ENCODE measurements at regions not wholly inside any gene's neighbourhood (a gene's known extent, or its start where the extent isn't known, plus 50 kb on each side); places are given as distances from the start of the nearest gene placed in this dataset.

GRCh38 chr2:120463527-120463926 lies 117.6 kb downstream of the INHBB start (continued):
- TF ChIP-seq, protein P1, sequence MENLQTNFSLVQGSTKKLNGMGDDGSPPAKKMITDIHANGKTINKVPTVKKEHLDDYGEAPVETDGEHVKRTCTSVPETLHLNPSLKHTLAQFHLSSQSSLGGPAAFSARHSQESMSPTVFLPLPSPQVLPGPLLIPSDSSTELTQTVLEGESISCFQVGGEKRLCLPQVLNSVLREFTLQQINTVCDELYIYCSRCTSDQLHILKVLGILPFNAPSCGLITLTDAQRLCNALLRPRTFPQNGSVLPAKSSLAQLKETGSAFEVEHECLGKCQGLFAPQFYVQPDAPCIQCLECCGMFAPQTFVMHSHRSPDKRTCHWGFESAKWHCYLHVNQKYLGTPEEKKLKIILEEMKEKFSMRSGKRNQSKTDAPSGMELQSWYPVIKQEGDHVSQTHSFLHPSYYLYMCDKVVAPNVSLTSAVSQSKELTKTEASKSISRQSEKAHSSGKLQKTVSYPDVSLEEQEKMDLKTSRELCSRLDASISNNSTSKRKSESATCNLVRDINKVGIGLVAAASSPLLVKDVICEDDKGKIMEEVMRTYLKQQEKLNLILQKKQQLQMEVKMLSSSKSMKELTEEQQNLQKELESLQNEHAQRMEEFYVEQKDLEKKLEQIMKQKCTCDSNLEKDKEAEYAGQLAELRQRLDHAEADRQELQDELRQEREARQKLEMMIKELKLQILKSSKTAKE (IDR thresholded peaks at IDR 0.05; ENCODE audit: low read depth, poor library complexity, severe bottlenecking) = no peak
- TF ChIP-seq CREM (IDR thresholded peaks at IDR 0.05; ENCODE audit: low read depth) (no peak), EED (IDR thresholded peaks at IDR 0.05; ENCODE audit: low read depth) (no peak), POLR2AphosphoS5 (IDR thresholded peaks at IDR 0.05; ENCODE audit: low read length) (no peak), CHD1 (IDR thresholded peaks at IDR 0.05; ENCODE audit: low read depth, low read length) (no peak), POLR2AphosphoS2 (IDR thresholded peaks at IDR 0.05; ENCODE audit: low read depth, low read length) (no peak)
- TF ChIP-seq, protein P2, sequence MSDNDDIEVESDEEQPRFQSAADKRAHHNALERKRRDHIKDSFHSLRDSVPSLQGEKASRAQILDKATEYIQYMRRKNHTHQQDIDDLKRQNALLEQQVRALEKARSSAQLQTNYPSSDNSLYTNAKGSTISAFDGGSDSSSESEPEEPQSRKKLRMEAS (IDR thresholded peaks at IDR 0.05; ENCODE audit: low read depth, low read length) = no peak

DNA sequence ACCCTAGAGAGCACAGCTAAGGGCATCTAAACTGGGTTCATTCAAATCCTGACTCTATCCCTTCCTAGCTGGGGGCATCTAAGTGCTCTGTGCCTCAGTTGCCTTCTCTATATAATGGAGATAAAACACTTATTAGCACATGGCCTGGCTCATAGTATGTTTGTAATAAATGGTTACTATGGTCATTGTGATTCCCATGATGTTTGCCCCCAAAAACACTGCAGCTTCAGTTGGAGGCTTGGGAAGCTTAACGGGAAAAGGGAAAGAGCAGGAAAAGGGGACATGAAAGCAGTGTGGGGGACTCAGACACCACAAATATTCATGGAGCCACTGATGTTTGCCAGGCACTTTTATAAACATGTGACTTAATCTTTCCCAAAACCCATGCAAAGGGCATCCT lies 118.1 kb downstream of the INHBB start:
- no peak overlapping the region for H3K4me3 ChIP-seq
- intact Hi-C loops (cut with micrococcal nuclease; ENCODE audit: unreplicated experiment) = no loop called here
- no peaks in the 10 kb centered on the region for H3K79me2 ChIP-seq (ENCODE audit: control insufficient read depth, insufficient read depth, low read length)
- FAIRE-seq = no peak
- 29% methylated on average over 1 of the region's 1 CpG for WGBS (ENCODE audit: insufficient coverage, insufficient replicate concordance, low lambda C conversion rate, missing lambda C conversion rate)
- in situ Hi-C loops (cut with MboI) = no loop called here
- H3K27me3 ChIP-seq (replicated peaks in 1 of 2; ENCODE audit: control insufficient read depth in 2 of 2, insufficient read depth in 2 of 2, low read length in 1 of 2) = no peaks in the 10 kb centered on the region; a peak in 1 of 4 replicates
- no peak for DNase-seq (ENCODE audit: low read depth, low spot score)
- no peaks in the 10 kb centered on the region for H3K36me3 ChIP-seq (ENCODE audit: control insufficient read depth in 2 of 2, insufficient read depth in 2 of 2, low read length in 1 of 2)
- no peaks in the 10 kb centered on the region for H4K20me1 ChIP-seq (ENCODE audit: control insufficient read depth, insufficient read depth)
- RAD21 ChIA-PET (ENCODE audit: unreplicated experiment) = no interaction called here
- H3K27ac ChIP-seq (ENCODE audit: control insufficient read depth, insufficient read depth) = no peak overlapping the region
- no peak overlapping the region for H2AFZ ChIP-seq (ENCODE audit: control insufficient read depth, low read depth, low read length)
- TF ChIP-seq POLR2AphosphoS2 (IDR thresholded peaks at IDR 0.05; ENCODE audit: low read depth, low read length) (no peak), RB1 (IDR thresholded peaks at IDR 0.05; ENCODE audit: borderline replicate concordance) (no peak), SP1 (IDR thresholded peaks at IDR 0.05; ENCODE audit: low read depth, low read length) (no peak)
- TF ChIP-seq, protein P3, sequence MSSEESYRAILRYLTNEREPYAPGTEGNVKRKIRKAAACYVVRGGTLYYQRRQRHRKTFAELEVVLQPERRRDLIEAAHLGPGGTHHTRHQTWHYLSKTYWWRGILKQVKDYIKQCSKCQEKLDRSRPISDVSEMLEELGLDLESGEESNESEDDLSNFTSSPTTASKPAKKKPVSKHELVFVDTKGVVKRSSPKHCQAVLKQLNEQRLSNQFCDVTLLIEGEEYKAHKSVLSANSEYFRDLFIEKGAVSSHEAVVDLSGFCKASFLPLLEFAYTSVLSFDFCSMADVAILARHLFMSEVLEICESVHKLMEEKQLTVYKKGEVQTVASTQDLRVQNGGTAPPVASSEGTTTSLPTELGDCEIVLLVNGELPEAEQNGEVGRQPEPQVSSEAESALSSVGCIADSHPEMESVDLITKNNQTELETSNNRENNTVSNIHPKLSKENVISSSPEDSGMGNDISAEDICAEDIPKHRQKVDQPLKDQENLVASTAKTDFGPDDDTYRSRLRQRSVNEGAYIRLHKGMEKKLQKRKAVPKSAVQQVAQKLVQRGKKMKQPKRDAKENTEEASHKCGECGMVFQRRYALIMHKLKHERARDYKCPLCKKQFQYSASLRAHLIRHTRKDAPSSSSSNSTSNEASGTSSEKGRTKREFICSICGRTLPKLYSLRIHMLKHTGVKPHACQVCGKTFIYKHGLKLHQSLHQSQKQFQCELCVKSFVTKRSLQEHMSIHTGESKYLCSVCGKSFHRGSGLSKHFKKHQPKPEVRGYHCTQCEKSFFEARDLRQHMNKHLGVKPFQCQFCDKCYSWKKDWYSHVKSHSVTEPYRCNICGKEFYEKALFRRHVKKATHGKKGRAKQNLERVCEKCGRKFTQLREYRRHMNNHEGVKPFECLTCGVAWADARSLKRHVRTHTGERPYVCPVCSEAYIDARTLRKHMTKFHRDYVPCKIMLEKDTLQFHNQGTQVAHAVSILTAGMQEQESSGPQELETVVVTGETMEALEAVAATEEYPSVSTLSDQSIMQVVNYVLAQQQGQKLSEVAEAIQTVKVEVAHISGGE (CRISPR knock-in tag; IDR thresholded peaks at IDR 0.05) = no peak
- H3K9me3 ChIP-seq (replicated peaks; ENCODE audit: control insufficient read depth, insufficient read depth, low read length) = no peaks in the 10 kb centered on the region
- no peak overlapping the region for H3K9ac ChIP-seq (ENCODE audit: control insufficient read depth, insufficient read depth, low read length)
- CTCF ChIA-PET = no interaction called here
- no peak overlapping the region for H3K4me2 ChIP-seq (ENCODE audit: control insufficient read depth, insufficient read depth)
- SMC1A ChIA-PET (ENCODE audit: uncharacterized antibody, unreplicated experiment) = no interaction called here
- ATAC-seq = no peak
- no peaks in the 10 kb centered on the region for H3K4me1 ChIP-seq (ENCODE audit: control insufficient read depth, insufficient read depth, low read length)
- POLR2A ChIA-PET = no interaction called here
- BruUV-seq (replicated peaks) = no TSS peak

All from GM12878 (cell line).